Neural cell (in vitro differentiated cells): ENCODE measurements at regions not wholly inside any gene's neighbourhood (a gene's known extent, or its start where the extent isn't known, plus 50 kb on each side); places are given as distances from the start of the nearest gene placed in this dataset.

Experiments
- H2AFZ ChIP-seq: fragments of 200-600, 300-800 bp; sonication (generic), shearing (Covaris generic); 2 replicates; pipeline ENCODE4 v1.6.0; 2014; ENCODE audit warnings: low read depth, mild to moderate bottlenecking, antibody characterized with exemption, low read length, moderate library complexity
- H3F3A ChIP-seq: fragments of 200-600 bp; shearing (Covaris generic); 2 replicates; pipeline ENCODE4 v1.6.1; 2016; ENCODE audit warnings: mild to moderate bottlenecking, moderate library complexity, mixed read lengths, antibody characterized with exemption, low read length; ENCODE audit not compliant: insufficient read depth, poor library complexity, severe bottlenecking
- H3K27ac ChIP-seq: fragments of 200-600, 300-800 bp; sonication (generic), shearing (Covaris generic); 2 replicates; pipeline ENCODE4 v1.5.1; 2014; ENCODE audit warnings: mild to moderate bottlenecking, low read length, moderate library complexity
- H3K27me3 ChIP-seq: fragments of 300-800, 200-600 bp; sonication (generic), shearing (Covaris generic); 2 replicates; pipeline ENCODE4 v1.6.0; 2014; ENCODE audit warnings: mild to moderate bottlenecking, low read depth, low read length, moderate library complexity; ENCODE audit not compliant: insufficient read depth
- H3K36me3 ChIP-seq: fragments of 300-800, 200-600 bp; sonication (generic), shearing (Covaris generic); 2 replicates; pipeline ENCODE4 v1.5.1; 2014; ENCODE audit warnings: mild to moderate bottlenecking, antibody characterized with exemption, low read length, moderate library complexity; ENCODE audit not compliant: insufficient read depth
- H3K4me2 ChIP-seq: fragments of 300-800, 200-600 bp; sonication (generic), shearing (Covaris generic); 2 replicates; pipeline ENCODE4 v1.6.0; 2014; ENCODE audit warnings: mild to moderate bottlenecking, low read length
- H3K4me3 ChIP-seq: fragments of 300-800, 200-600 bp; sonication (generic), shearing (Covaris generic); 2 replicates; pipeline ENCODE4 v1.5.1; 2014; ENCODE audit warnings: mild to moderate bottlenecking, low read length, moderate library complexity
- H3K79me2 ChIP-seq: fragments of 200-600 bp; shearing (Covaris generic); replicated peaks from 2 replicates; pipeline ENCODE4 v1.6.0; 2014; ENCODE audit warnings: mild to moderate bottlenecking, low read length, moderate library complexity; ENCODE audit not compliant: insufficient read depth
- H3K9ac ChIP-seq: fragments of 300-800, 200-600 bp; sonication (generic), shearing (Covaris generic); 2 replicates; pipeline ENCODE4 v1.6.1; 2016; ENCODE audit warnings: mild to moderate bottlenecking, low read length, mixed read lengths
- H3K9me2 ChIP-seq: fragments of 200-600 bp; shearing (Covaris generic); 2 replicates; pipeline ENCODE4 v1.6.1; 2016; ENCODE audit warnings: mild to moderate bottlenecking, low read length, mixed read lengths; ENCODE audit not compliant: insufficient read depth
- H3K9me3 ChIP-seq: fragments of 200-600, 300-800 bp; sonication (generic), shearing (Covaris generic); 2 replicates; pipeline ENCODE4 v1.6.1; 2016; ENCODE audit warnings: mild to moderate bottlenecking, mixed run types, low read length, moderate library complexity, mixed read lengths
- H4K20me1 ChIP-seq: fragments of 200-600 bp; shearing (Covaris generic); 2 replicates; pipeline ENCODE4 v1.6.1; 2016; ENCODE audit warnings: mild to moderate bottlenecking, mixed run types; ENCODE audit not compliant: insufficient read depth
- CTCF ChIP-seq: fragments of 450-650 bp; IDR thresholded peaks from 2 replicates; pipeline ENCODE4 v1.5.1; 2014; ENCODE audit warnings: antibody characterized with exemption, mild to moderate bottlenecking, moderate library complexity; ENCODE audit not compliant: poor library complexity, severe bottlenecking
- EP300 ChIP-seq: fragments of 450-650 bp; conservative IDR thresholded peaks from 2 replicates; pipeline ENCODE4 v1.6.1; 2014; ENCODE audit warnings: antibody characterized with exemption, mild to moderate bottlenecking, moderate library complexity; ENCODE audit not compliant: poor library complexity, severe bottlenecking
- EZH2 ChIP-seq: fragments of 200-600, 300-800 bp; shearing (Covaris generic), sonication (generic); IDR thresholded peaks from 2 replicates; pipeline ENCODE4 v1.6.1; 2014; ENCODE audit warnings: antibody characterized with exemption, low read length, borderline replicate concordance, mild to moderate bottlenecking; ENCODE audit not compliant: insufficient read depth, poor library complexity, severe bottlenecking
- MXI1 ChIP-seq: fragments of 450-650 bp; conservative IDR thresholded peaks from 2 replicates; pipeline ENCODE4 v1.6.1; 2014; ENCODE audit warnings: antibody characterized with exemption, mild to moderate bottlenecking; ENCODE audit not compliant: poor library complexity, severe bottlenecking
- POLR2AphosphoS5 ChIP-seq: IDR thresholded peaks from 2 replicates; pipeline ENCODE4 v1.6.1; 2012
- RAD21 ChIP-seq: fragments of 450-650 bp; conservative IDR thresholded peaks from 2 replicates; pipeline ENCODE4 v1.6.1; 2014; ENCODE audit warnings: antibody characterized with exemption, mild to moderate bottlenecking, moderate library complexity
- REST ChIP-seq: IDR thresholded peaks from 2 replicates; pipeline ENCODE4 v1.6.1; 2012; ENCODE audit warnings: borderline replicate concordance
- SMC3 ChIP-seq: fragments of 450-650 bp; conservative IDR thresholded peaks from 2 replicates; pipeline ENCODE4 v1.6.1; 2014; ENCODE audit warnings: antibody characterized with exemption, mild to moderate bottlenecking, moderate library complexity; ENCODE audit not compliant: poor library complexity
- TAF1 ChIP-seq: IDR thresholded peaks from 2 replicates; pipeline ENCODE4 v1.6.1; 2012; ENCODE audit warnings: low read depth

- no peak overlapping the region for H3K9ac ChIP-seq
- H3K4me2 ChIP-seq: no peak overlapping the region
- no peaks in the 10 kb centered on the region for H3K36me3 ChIP-seq
- TF ChIP-seq EP300 (no peak), EZH2 (no peak), SMC3 (peak; percentile 36), CTCF (peak; percentile 29), RAD21 (peak; percentile 44), POLR2AphosphoS5 (no peak), REST (no peak)
- H3K27me3 ChIP-seq: no peaks in the 10 kb centered on the region
- no peak overlapping the region for H3K27ac ChIP-seq
- H3K4me3 ChIP-seq: no peak overlapping the region
- no peaks in the 10 kb centered on the region for H3F3A ChIP-seq
- peaks cover 9% of the 10 kb centered on the region for H3K9me3 ChIP-seq
- H2AFZ ChIP-seq: no peak overlapping the region
- H4K20me1 ChIP-seq: no peaks in the 10 kb centered on the region
- no peaks in the 10 kb centered on the region for H3K9me2 ChIP-seq
- H3K79me2 ChIP-seq: no peaks in the 10 kb centered on the region
Observed at GRCh38 chr5:100311806-100312205, 223.4 kb upstream of the FAM174A start.

- Histone ChIP-seq H3K27ac (no peak overlapping the region), H3K4me2 (no peak overlapping the region), H3F3A (no peaks in the 10 kb centered on the region), H3K27me3 (no peaks in the 10 kb centered on the region), H3K79me2 (no peaks in the 10 kb centered on the region), H3K9ac (no peak overlapping the region), H3K9me3 (no peaks in the 10 kb centered on the region), H3K4me3 (no peak overlapping the region), H4K20me1 (no peaks in the 10 kb centered on the region), H3K36me3 (no peaks in the 10 kb centered on the region), H2AFZ (no peak overlapping the region), H3K9me2 (no peaks in the 10 kb centered on the region)
- no peak for TF ChIP-seq POLR2AphosphoS5
- TF ChIP-seq REST: no peak
- TF ChIP-seq RAD21: no peak
- TF ChIP-seq TAF1: no peak
- no peak for TF ChIP-seq MXI1
- no peak for TF ChIP-seq EP300
- TF ChIP-seq EZH2: no peak
- TF ChIP-seq CTCF: no peak
- TF ChIP-seq SMC3: no peak
Observed at GRCh38 chr5:100306000-100306399, 229.2 kb upstream of the FAM174A start.
